HG02798 (cell line): ENCODE measurements at regions not wholly inside any gene's neighbourhood (a gene's known extent, or its start where the extent isn't known, plus 50 kb on each side); places are given as distances from the start of the nearest gene placed in this dataset.

Source experiments
- ATAC-seq: cut with Tn5 transposase; IDR thresholded peaks from one replicate; pipeline ENCODE4 v1.9.1; 2021; ENCODE audit warnings: mild to moderate bottlenecking; ENCODE audit not compliant: unreplicated experiment, poor library complexity

GRCh38 chr14:45400950-45401640, 148.1 kb upstream of the MIS18BP1 start:
- no peak for ATAC-seq

- no peak for ATAC-seq
Observed at GRCh38 chr14:45400509-45400908, 147.5 kb upstream of the MIS18BP1 start.

GRCh38 chr14:45381091-45381490, 128.1 kb upstream of the MIS18BP1 start:
- no peak for ATAC-seq

- ATAC-seq, result no peak
Observed at GRCh38 chr14:45377166-45377565, 124.2 kb upstream of the MIS18BP1 start.

- ATAC-seq, result no peak
Observed at GRCh38 chr14:45373877-45374276, 120.9 kb upstream of the MIS18BP1 start.

GRCh38 chr14:45364565-45365156, 111.7 kb upstream of the MIS18BP1 start:
- no peak for ATAC-seq

- no peak for ATAC-seq
Observed at GRCh38 chr14:45362505-45362904, 109.5 kb upstream of the MIS18BP1 start.

GRCh38 chr14:45361727-45362126, 108.7 kb upstream of the MIS18BP1 start:
- no peak for ATAC-seq

- ATAC-seq, result no peak
Observed at GRCh38 chr14:45359746-45360145, 106.7 kb upstream of the MIS18BP1 start.

- ATAC-seq, result no peak
Observed at GRCh38 chr14:45332360-45332988, 79.5 kb upstream of the MIS18BP1 start.

- ATAC-seq, result no peak
Observed at GRCh38 chr14:45308745-45309397, 55.9 kb upstream of the MIS18BP1 start.
